Astrocyte (in vitro differentiated cells and primary cell): ENCODE measurements at regions not wholly inside any gene's neighbourhood (a gene's known extent, or its start where the extent isn't known, plus 50 kb on each side); places are given as distances from the start of the nearest gene placed in this dataset.

Experiments used
- DNase-seq: peaks from one replicate; pipeline ENCODE4 v3.0.0-alpha.2; 2010; ENCODE audit warnings: low read depth
- FAIRE-seq: peaks from 2 replicates; lab custom pipeline; 2011; peaks lifted over from hg19 to GRCh38; lab: Jason Lieb, UNC
- H2AFZ ChIP-seq: 2 replicates; pipeline ENCODE4 v1.6.0; 2012; ENCODE audit warnings: low read depth, low read length, inconsistent platforms
- H3K27ac ChIP-seq: 2 replicates; pipeline ENCODE4 v1.5.1; 2011; ENCODE audit warnings: low read depth, low read length, inconsistent platforms
- H3K27me3 ChIP-seq: 2 replicates; pipeline ENCODE4 v1.6.0; 2011; ENCODE audit warnings: low read length, inconsistent platforms; ENCODE audit not compliant: insufficient read depth
- H3K36me3 ChIP-seq: 2 replicates; pipeline ENCODE4 v1.5.1; 2011; ENCODE audit warnings: low read length, inconsistent platforms; ENCODE audit not compliant: insufficient read depth
- H3K4me1 ChIP-seq: 2 replicates; pipeline ENCODE4 v1.5.1; 2011; ENCODE audit warnings: low read length, inconsistent platforms; ENCODE audit not compliant: insufficient read depth
- H3K4me2 ChIP-seq: 2 replicates; pipeline ENCODE4 v1.6.0; 2012; ENCODE audit warnings: low read length, inconsistent platforms
- H3K4me3 ChIP-seq: 2 replicates; pipeline ENCODE4 v1.5.1; 2011; ENCODE audit warnings: low read depth, mild to moderate bottlenecking, low read length, inconsistent platforms; ENCODE audit not compliant: insufficient read depth
- H3K79me2 ChIP-seq: 2 replicates; pipeline ENCODE4 v1.6.0; 2012; ENCODE audit warnings: mild to moderate bottlenecking, low read length, inconsistent platforms; ENCODE audit not compliant: insufficient read depth
- H3K9ac ChIP-seq: 2 replicates; pipeline ENCODE4 v1.6.0; 2012; ENCODE audit warnings: mild to moderate bottlenecking, low read length, inconsistent platforms
- H3K9me3 ChIP-seq: 2 replicates; pipeline ENCODE4 v1.5.1; 2012; ENCODE audit warnings: low read depth, mild to moderate bottlenecking, low read length, inconsistent platforms; ENCODE audit not compliant: insufficient read depth
- H4K20me1 ChIP-seq: 2 replicates; pipeline ENCODE4 v1.6.0; 2012; ENCODE audit warnings: low read length, inconsistent platforms; ENCODE audit not compliant: insufficient read depth
- H3K27ac Mint-ChIP-seq: one replicate; pipeline ENCODE4 v1.8.0; 2021; ENCODE audit warnings: mild to moderate bottlenecking, mixed read lengths; ENCODE audit not compliant: unreplicated experiment
- H3K27me3 Mint-ChIP-seq: one replicate; pipeline ENCODE4 v1.8.0; 2021; ENCODE audit warnings: low read depth, mixed read lengths; ENCODE audit not compliant: unreplicated experiment
- H3K36me3 Mint-ChIP-seq: one replicate; pipeline ENCODE4 v1.8.0; 2021; ENCODE audit warnings: low read depth, mixed read lengths; ENCODE audit not compliant: unreplicated experiment
- H3K4me1 Mint-ChIP-seq: one replicate; pipeline ENCODE4 v1.8.0; 2021; ENCODE audit warnings: low read depth, mixed read lengths; ENCODE audit not compliant: unreplicated experiment
- H3K4me3 Mint-ChIP-seq: one replicate; pipeline ENCODE4 v1.8.0; 2021; ENCODE audit warnings: mild to moderate bottlenecking, moderate library complexity, mixed read lengths; ENCODE audit not compliant: unreplicated experiment
- H3K9me3 Mint-ChIP-seq: one replicate; pipeline ENCODE4 v1.8.0; 2021; ENCODE audit warnings: mild to moderate bottlenecking, mixed read lengths; ENCODE audit not compliant: unreplicated experiment
- CTCF ChIP-seq: IDR thresholded peaks from 2 replicates; pipeline ENCODE4 v1.5.1; 2011; ENCODE audit warnings: low read depth, mild to moderate bottlenecking, inconsistent platforms, low read length, moderate library complexity; ENCODE audit not compliant: insufficient read depth
- EZH2 ChIP-seq: IDR thresholded peaks from 2 replicates; pipeline ENCODE4 v1.6.1; 2012; ENCODE audit warnings: mild to moderate bottlenecking, low read length, inconsistent platforms; ENCODE audit not compliant: insufficient read depth

- Mint-ChIP-seq H3K27ac (peak overlapping the region; percentile 56), H3K4me1 (peaks cover 18% of the 10 kb centered on the region), H3K9me3 (peaks cover 8% of the 10 kb centered on the region), H3K27me3 (peaks cover 5% of the 10 kb centered on the region), H3K36me3 (no peaks in the 10 kb centered on the region), H3K4me3 (no peak overlapping the region)
- FAIRE-seq (no peak), DNase-seq (peak; percentile 27)
- H4K20me1 ChIP-seq = no peaks in the 10 kb centered on the region
- no peak overlapping the region for H3K27ac ChIP-seq
- H3K36me3 ChIP-seq = no peaks in the 10 kb centered on the region
- no peak overlapping the region for H3K4me2 ChIP-seq
- H2AFZ ChIP-seq = no peak overlapping the region
- no peak overlapping the region for H3K9ac ChIP-seq
- no peaks in the 10 kb centered on the region for H3K27me3 ChIP-seq
- H3K9me3 ChIP-seq = no peaks in the 10 kb centered on the region
- no peak for TF ChIP-seq CTCF
- no peak for TF ChIP-seq EZH2
- no peaks in the 10 kb centered on the region for H3K79me2 ChIP-seq
- H3K4me3 ChIP-seq = no peak overlapping the region
- peaks cover 9% of the 10 kb centered on the region for H3K4me1 ChIP-seq
Measured at GRCh38 chr18:25729072-25729471, 361.3 kb downstream of the SS18 start.

- Histone ChIP-seq H3K36me3 (no peaks in the 10 kb centered on the region), H4K20me1 (no peaks in the 10 kb centered on the region), H3K4me3 (no peak overlapping the region), H2AFZ (no peak overlapping the region), H3K27me3 (no peaks in the 10 kb centered on the region), H3K27ac (no peak overlapping the region), H3K9ac (no peak overlapping the region), H3K4me2 (no peak overlapping the region), H3K4me1 (peaks cover 9% of the 10 kb centered on the region), H3K9me3 (no peaks in the 10 kb centered on the region), H3K79me2 (no peaks in the 10 kb centered on the region)
- no peak for TF ChIP-seq CTCF
- no peak for TF ChIP-seq EZH2
- peaks cover 18% of the 10 kb centered on the region for H3K4me1 Mint-ChIP-seq
- H3K4me3 Mint-ChIP-seq = no peak overlapping the region
- no peaks in the 10 kb centered on the region for H3K36me3 Mint-ChIP-seq
- no peak for DNase-seq
- peak overlapping the region; percentile 2 for H3K27ac Mint-ChIP-seq
- no peak for FAIRE-seq
- H3K9me3 Mint-ChIP-seq = peaks cover 8% of the 10 kb centered on the region
- peaks cover 1% of the 10 kb centered on the region for H3K27me3 Mint-ChIP-seq
Measured at GRCh38 chr18:25727281-25727985, 363.0 kb downstream of the SS18 start.

- no peaks in the 10 kb centered on the region for H4K20me1 ChIP-seq
- no peaks in the 10 kb centered on the region for H3K9me3 ChIP-seq
- H3K36me3 ChIP-seq = no peaks in the 10 kb centered on the region
- DNase-seq (peak; percentile 66), FAIRE-seq (no peak)
- no peaks in the 10 kb centered on the region for H3K27me3 ChIP-seq
- no peaks in the 10 kb centered on the region for H3K79me2 ChIP-seq
- peak overlapping the region; percentile 62 for H3K9ac ChIP-seq
- H3K4me1 Mint-ChIP-seq = peaks cover 18% of the 10 kb centered on the region
- peak overlapping the region; percentile 58 for H2AFZ ChIP-seq
- peaks cover 9% of the 10 kb centered on the region for H3K4me1 ChIP-seq
- H3K27ac Mint-ChIP-seq = no peak overlapping the region
- TF ChIP-seq CTCF = no peak
- TF ChIP-seq EZH2 = no peak
- H3K4me2 ChIP-seq = peak overlapping the region; percentile 65
- no peak overlapping the region for H3K4me3 ChIP-seq
- peaks cover 8% of the 10 kb centered on the region for H3K9me3 Mint-ChIP-seq
- peaks cover 1% of the 10 kb centered on the region for H3K27me3 Mint-ChIP-seq
- no peaks in the 10 kb centered on the region for H3K36me3 Mint-ChIP-seq
- peak overlapping the region; percentile 44 for H3K27ac ChIP-seq
- no peak overlapping the region for H3K4me3 Mint-ChIP-seq
Measured at GRCh38 chr18:25726298-25726697, 364.1 kb downstream of the SS18 start.
